Adrenal gland (tissue), 9 donors: ENCODE measurements at regions not wholly inside any gene's neighbourhood (a gene's known extent, or its start where the extent isn't known, plus 50 kb on each side); places are given as distances from the start of the nearest gene placed in this dataset.

Source experiments
- DNase-seq, 7 donors: peaks; one replicate each; pipeline ENCODE4 v3.0.0-alpha.2; 2019 to 2020
- H3K27ac ChIP-seq, 5 donors: fragments of 200-600 bp; sonication (generic) in 4 of 5; 1 replicate in 3 of 5; 2 replicates in 2 of 5; pipeline versions ENCODE4 v1.5.1 to v1.8.0; 2016 to 2020; ENCODE audit warnings: mild to moderate bottlenecking in 1 of 5
- H3K27me3 ChIP-seq: fragments of 200-600 bp; 2 replicates; pipeline ENCODE4 v1.8.0; 2021
- H3K36me3 ChIP-seq, 2 donors: fragments of 200-600 bp; replicated peaks in 1 of 2; 1 replicate in 1 of 2; 2 replicates in 1 of 2; pipeline versions ENCODE4 v1.5.1 to v1.8.0; 2018 to 2022
- H3K4me1 ChIP-seq, 2 donors: fragments of 200-600 bp; replicated peaks in 1 of 2; 1 replicate in 1 of 2; 2 replicates in 1 of 2; pipeline versions ENCODE4 v1.5.1 to v1.8.0; 2018 to 2021
- H3K4me3 ChIP-seq, 4 donors: fragments of 200-600 bp; sonication (generic) in 3 of 4; one replicate each; pipeline ENCODE4 v1.5.1; 2016 to 2018
- H3K9me3 ChIP-seq, 3 donors: fragments of 200-600 bp; sonication (generic) in 1 of 3; replicated peaks in 1 of 3; 1 replicate in 2 of 3; 2 replicates in 1 of 3; pipeline versions ENCODE4 v1.5.1 to v1.8.0; 2016 to 2021
- CTCF ChIP-seq, 6 experiments: fragments of 450-650 bp in 4 of 6; fragments of 200-600 bp in 2 of 6; sonication (generic) in 1 of 6; IDR thresholded peaks; 1 replicate in 5 of 6; 2 replicates in 1 of 6; pipeline versions ENCODE4 v1.5.1 to v1.8.0; 2016 to 2021; ENCODE audit warnings: antibody characterized with exemption in 6 of 6, mild to moderate bottlenecking in 2 of 6, moderate library complexity in 1 of 6
- POLR2A ChIP-seq, 2 donors: fragments of 450-650 bp; IDR thresholded peaks; one replicate each; pipeline ENCODE4 v1.6.1; 2017; ENCODE audit warnings: antibody characterized with exemption in 2 of 2, mild to moderate bottlenecking in 2 of 2, moderate library complexity in 1 of 2
- WGBS, 4 donors: extraction: QIAGEN DNeasy Blood & Tissue Kit in 2 of 4; methylation state at CpG; one replicate each; pipeline versions ENCODE4 v1.1.5 to v1.1.7; 2013 to 2017; 5-methylcytosine and 5-hydroxymethylcytosine counted together
- intact Hi-C, 2 donors: fragments of 100-400 bp; cut with DNase I; formaldehyde crosslinking; loops; one replicate each; pipeline versions ENCODE4 v1.14.1 to v1.15.0; 2022 to 2023
- donor health status: healthy with polysubstance abuse.
- donor health status: Bipolar disorder and iron deficiency.
- donor health status: DM: yes; HTN: yes; CAD: no.
- donor health status: DM: no; HTN: no; CAD: no.
- donor health status: DM: no; HTN: no; CAD: no.

- TF ChIP-seq CTCF (IDR thresholded peaks at IDR 0.05), result no peak
- Histone ChIP-seq H3K4me3 (no peak overlapping the region), H3K36me3 (no peaks in the 10 kb centered on the region), H3K27ac (no peak overlapping the region), H3K4me1 (peaks cover 0 to under 1% of the 10 kb centered on the region in 2 donors), H3K9me3 (no peaks in the 10 kb centered on the region), H3K27me3 (peaks cover 7% of the 10 kb centered on the region)
- no peak for DNase-seq
- intact Hi-C loops, result loop anchor here in 1 of 2 donors (10.0 kb wide), 3 partner anchors 1018 to 1408 kb away; no protein-coding TSS in a partner anchor
- WGBS, 4 donors, result 85 to 89% (median 86%) methylated on average over 13 of the region's 13 CpGs
These were observed 99.5 kb downstream of the CD83 start for GRCh38 chr6:14216946-14217684.

GRCh38 chr6:14217728-14218518 lies 100.4 kb downstream of the CD83 start:
- Histone ChIP-seq H3K36me3 (no peaks in the 10 kb centered on the region), H3K27me3 (peaks cover 7% of the 10 kb centered on the region), H3K27ac (no peak overlapping the region), H3K4me1 (no peaks in the 10 kb centered on the region), H3K4me3 (no peak overlapping the region), H3K9me3 (no peaks in the 10 kb centered on the region)
- DNase-seq, result no peak
- WGBS, 4 donors, result 84 to 93% (median 89%) methylated on average over 12 of the region's 12 CpGs
- intact Hi-C loops, result loop anchor here in 1 of 2 donors (10.0 kb wide), 3 partner anchors 1017 to 1407 kb away; no protein-coding TSS in a partner anchor
- TF ChIP-seq POLR2A (IDR thresholded peaks at IDR 0.05) (no peak), CTCF (IDR thresholded peaks at IDR 0.05) (no peak)

GRCh38 chr6:14218519-14218800 lies 100.9 kb downstream of the CD83 start:
- Histone ChIP-seq H3K36me3 (no peaks in the 10 kb centered on the region), H3K27me3 (peaks cover 7% of the 10 kb centered on the region), H3K9me3 (no peaks in the 10 kb centered on the region), H3K27ac (no peak overlapping the region), H3K4me3 (no peak overlapping the region), H3K4me1 (no peaks in the 10 kb centered on the region)
- DNase-seq, result no peak
- TF ChIP-seq POLR2A (IDR thresholded peaks at IDR 0.05) (no peak), CTCF (IDR thresholded peaks at IDR 0.05) (no peak)
- WGBS, 4 donors, result 83 to 91% (median 84%) methylated on average over 1 of the region's 1 CpG
- intact Hi-C loops, result loop anchor here in 1 of 2 donors (10.0 kb wide), 3 partner anchors 1016 to 1406 kb away; no protein-coding TSS in a partner anchor

GRCh38 chr6:14221564-14222279 lies 104.2 kb downstream of the CD83 start:
- Histone ChIP-seq H3K9me3 (no peaks in the 10 kb centered on the region), H3K27ac (no peak overlapping the region), H3K4me3 (no peak overlapping the region), H3K36me3 (no peaks in the 10 kb centered on the region), H3K27me3 (peaks cover 7% of the 10 kb centered on the region), H3K4me1 (no peaks in the 10 kb centered on the region)
- no peak for TF ChIP-seq CTCF (IDR thresholded peaks at IDR 0.05)
- TF ChIP-seq POLR2A (IDR thresholded peaks at IDR 0.05), result no peak
- intact Hi-C loops, result no loop called here
- WGBS, 4 donors, result 91 to 96% (median 94%) methylated on average over 8 of the region's 8 CpGs
- no peak for DNase-seq
